Inflammatory macrophage treated with lipopolysaccharide for 1 hour (primary cell): ENCODE measurements at regions not wholly inside any gene's neighbourhood (a gene's known extent, or its start where the extent isn't known, plus 50 kb on each side); places are given as distances from the start of the nearest gene placed in this dataset.
"Not testable (repeated sequence)": the region's sequence is repeated elsewhere in the genome, so short reads cannot be mapped to it uniquely, and the experiment has no call there.

Experiments
- DNase-seq, 2 donors: peaks; one replicate each; pipeline ENCODE4 v3.0.0-alpha.2; 2020 to 2022

DNA sequence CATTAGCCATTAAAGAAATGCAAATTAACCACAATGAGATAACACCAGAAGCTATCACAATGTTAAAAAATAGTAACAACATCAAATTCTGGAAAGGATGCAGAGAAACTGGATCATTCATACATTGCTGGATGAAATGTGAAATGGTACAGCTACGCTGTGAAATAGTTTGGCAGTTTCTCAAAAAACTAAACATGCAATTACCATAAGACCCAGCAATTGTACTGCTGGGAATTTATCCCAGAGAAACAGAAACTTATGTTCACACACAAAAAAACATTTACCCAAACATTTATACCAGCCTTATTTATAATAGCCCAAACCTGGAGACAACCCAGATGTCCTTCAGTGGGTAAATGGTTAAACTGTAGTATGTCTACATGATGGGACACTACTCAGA, 592.9 kb downstream of the ZNF608 start:
- no peak for DNase-seq

DNA sequence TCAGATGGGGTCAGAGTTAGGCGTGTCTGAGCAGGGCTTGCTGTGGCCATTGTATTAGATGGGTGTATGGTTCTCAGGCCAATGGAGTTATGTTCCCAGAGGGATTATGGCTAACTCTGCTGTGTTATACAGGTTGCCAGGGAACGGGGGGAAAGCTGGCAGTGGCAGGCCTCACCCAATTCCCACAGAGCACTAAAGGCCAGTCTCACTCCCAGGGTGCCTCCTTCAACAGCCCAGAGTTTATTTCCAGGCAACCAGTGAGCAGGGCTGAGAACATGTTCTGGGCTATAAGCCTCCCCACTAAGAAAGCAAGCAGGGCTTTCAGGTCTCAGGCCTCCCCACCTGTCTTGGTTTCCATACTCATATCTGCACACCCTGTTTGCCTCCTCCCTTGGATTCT, 597.9 kb downstream of the ZNF608 start:
- no peak for DNase-seq

DNA sequence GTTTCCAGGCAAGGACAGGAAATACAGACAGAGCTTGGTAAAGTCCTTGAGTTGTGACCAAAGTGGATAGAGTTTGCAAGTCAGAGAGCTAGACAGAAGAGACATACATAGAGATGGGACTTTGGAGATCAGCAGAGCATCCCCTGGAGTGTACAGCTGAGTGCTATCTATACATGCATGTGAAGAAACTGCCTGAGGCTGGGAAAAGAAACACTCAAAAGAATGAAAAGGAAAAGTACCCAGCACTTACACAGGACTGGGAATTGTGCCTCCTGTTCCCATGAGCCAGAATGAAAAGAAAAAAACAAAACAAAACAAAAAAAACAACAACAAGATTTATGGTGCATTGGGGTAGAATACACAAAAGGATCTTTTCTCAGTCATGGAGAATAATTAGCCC, 606.4 kb downstream of the ZNF608 start:
- DNase-seq: no peak

DNA sequence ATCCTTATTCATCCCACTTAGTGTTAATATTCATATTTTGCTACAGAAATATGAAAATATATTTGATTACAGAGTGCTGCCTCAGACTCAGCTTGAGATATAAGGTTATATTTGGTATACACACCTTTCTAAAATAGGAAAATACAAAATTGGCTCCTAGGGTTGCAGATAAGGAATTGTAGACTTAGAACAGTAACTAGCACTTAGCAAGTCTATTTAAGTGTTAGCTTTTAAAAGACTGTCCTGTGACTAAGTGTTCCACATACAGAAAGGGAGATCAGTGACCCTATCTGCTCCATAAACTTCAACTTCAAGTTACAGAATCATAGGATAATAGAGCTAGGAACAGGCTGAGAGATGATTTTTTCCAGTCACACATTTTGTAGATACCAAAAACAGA, 607.0 kb downstream of the ZNF608 start:
- DNase-seq: no peak

DNA sequence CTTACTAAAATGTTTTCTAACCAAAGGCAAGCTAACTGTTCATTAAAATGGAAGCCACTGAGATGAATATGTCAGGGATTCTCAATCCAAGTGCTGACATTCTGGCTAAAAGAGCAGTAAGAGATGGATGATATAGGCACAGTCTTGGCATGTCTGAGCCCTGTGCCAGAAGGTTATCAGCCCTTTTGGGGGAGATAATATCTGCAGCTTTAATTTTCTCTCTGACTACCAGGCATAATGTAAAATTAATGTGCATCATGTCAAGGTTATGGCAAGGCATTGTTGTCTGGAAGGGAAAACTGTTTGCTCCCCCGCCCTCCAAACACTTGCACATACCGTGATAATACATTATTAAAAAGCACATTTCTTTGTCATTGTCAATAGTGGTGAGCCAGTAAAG, 609.8 kb downstream of the ZNF608 start:
- DNase-seq: no peak

DNA sequence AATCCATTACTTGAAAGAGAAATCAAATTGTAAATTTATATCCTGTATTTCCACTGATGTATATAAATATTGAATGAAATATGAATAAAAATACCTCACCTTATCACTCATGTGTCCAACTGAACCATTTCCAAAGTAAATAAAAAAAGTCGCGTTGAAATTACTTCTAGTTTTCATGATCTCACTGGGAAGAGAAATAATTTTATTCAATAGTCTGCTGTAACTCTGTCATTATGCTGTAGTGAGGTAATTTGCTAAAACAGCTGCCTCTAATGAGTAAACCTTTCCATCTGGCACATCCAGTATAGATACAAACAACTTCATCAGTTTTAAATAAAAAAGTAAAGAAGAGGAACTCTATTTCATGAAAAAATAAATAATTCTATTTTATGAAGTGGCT, 611.5 kb downstream of the ZNF608 start:
- no peak for DNase-seq

DNA sequence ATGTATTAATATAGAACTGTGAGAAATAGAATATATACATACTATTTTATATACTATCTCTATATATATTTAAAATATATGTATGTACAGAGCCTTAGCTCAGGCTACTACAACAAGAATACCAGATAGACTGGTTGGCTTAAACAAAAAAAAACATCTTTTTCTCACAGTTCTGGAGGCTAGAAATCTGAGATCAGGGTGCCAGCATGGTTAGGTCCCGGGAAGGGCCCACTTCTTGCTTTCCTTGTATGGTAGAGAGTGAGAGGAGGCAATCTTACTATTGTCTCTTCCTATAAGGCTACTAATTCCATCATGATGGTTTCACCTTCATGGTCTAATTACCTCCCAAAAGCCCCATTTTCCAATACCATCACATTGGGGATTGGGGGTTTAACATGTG, 613.0 kb downstream of the ZNF608 start:
- no peak for DNase-seq

DNA sequence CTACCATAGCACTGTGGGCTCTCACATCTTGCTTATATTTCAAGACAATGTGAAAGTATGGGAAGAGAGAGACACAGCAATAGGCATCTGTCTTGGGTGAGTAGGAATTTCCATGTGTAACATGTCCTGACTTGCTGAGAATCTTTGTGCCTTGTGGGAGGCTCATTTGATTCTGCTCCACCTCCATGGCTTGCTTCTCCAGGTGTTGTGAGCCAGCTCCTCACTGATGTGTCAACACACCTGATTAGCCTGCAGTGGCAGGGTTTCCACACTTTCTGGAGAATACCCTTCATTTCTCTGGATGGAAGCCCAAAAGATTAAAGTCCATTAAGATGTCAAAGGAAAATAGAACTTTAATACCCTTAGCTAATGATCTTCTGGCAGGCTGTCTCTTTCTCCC, 613.6 kb downstream of the ZNF608 start:
- no peak for DNase-seq

DNA sequence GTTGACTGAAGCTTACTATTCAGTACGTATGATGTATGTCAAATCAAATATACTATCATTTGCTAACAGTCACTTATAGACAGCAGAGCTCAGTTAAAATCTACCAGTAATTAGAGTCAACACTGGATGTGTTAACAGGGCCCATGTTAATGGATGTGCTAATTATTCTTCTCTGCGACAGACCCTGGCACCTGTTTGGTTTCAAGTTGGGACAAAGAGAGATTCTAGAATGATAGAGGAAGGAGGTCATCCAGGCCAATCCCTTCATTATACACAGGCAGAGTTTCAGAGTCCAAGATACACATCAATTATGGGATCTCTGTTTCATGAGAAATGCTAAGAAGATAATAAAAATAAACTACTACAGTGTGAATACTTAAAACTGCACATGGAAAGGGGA, 615.0 kb downstream of the ZNF608 start:
- DNase-seq: no peak

DNA sequence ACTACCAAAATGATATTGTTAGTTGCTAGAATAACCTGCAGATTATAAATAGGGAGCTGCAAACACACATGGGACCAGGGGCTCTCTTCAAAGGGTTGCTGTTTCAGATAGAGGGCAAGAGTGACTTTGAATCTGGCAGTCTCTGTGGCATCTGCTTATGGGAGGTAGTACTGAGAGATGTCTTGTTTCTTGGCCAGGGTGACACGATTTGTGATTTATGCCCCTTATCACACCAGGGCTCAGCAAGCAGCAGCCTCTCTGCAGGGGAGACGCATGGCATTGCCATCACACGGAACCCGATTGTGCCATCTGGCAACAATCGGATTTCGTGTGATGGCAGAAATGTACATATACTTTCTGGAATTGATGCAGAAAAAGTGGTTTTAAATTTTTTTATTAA, 615.6 kb downstream of the ZNF608 start:
- DNase-seq: no peak

DNA sequence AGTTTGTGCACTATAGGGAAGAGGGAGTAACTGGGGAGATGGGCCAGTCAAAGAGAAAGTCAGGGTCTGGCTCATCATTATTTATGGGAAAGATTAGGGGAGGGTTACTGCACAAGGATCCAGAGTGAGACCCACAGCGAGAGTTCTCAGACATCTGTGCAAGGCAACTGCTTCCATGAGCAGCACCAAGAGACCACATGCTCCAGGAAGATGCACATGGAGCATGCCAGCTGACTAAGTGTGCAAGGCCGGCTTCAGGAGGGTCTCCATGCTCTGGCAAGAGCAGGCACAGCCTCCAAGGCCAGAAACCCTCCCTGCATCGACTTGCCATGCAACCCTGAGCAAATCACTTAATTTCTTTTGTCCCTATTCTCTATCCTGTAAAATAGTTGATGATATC, 616.9 kb downstream of the CSNK1G3 start:
- DNase-seq: no peak

DNA sequence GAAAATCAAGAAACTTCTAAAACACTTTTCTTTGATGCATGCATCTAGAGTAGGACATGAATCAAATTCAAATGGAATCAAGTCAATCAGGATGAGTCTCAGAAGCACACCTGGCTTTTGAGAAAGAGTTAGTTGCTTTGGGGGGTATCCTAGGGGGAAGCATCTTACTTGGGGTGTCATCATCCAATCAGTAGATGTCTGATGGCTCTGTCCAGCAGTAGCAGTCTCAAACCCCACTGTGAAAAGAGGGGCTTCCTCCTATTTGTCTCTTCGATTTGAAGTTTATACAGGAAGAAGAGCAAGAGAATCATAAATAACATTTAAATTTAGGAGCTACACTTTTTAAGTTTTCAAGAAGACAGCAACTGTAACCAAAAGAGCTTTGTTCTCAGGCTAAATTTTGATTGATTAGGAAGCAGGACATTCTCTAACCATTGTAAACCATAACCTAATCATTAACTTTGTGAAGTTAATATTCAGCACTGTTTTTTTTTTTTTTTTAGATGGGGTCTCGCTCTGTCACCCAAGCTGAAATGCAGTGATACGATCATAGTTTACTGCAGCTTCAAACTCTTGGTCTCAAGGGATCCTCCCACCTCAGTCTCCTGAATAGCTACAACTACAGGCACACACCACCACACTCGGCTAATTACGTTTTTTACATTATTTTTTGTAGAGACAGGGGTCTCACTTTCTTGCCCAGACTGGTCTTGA, 614.7 kb downstream of the CSNK1G3 start:
- DNase-seq: no peak

DNA sequence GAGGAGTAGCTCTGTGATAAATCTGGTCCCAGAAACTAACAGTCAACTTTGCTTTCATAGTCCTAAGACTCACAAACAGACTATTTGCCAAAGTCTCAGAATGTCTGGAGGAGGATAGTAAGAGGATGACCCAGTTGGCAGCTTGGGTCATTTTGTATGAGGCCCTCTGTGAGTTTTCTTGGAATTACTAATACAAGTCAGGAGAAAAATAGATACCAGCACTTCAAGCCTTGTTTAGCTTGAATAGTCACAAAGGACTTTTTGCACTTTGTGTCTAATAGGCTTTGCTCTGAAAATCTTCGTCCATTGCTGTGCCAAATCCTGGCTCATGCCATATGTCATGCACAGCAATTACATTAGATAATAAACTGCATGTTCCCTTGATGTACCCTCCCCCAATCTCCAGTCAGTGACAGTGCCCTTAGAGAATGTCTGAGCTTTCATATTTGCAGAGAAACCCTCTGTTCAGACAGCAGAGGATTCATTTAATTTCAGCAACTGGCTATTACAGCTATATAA, 612.8 kb downstream of the CSNK1G3 start:
- DNase-seq: no peak

DNA sequence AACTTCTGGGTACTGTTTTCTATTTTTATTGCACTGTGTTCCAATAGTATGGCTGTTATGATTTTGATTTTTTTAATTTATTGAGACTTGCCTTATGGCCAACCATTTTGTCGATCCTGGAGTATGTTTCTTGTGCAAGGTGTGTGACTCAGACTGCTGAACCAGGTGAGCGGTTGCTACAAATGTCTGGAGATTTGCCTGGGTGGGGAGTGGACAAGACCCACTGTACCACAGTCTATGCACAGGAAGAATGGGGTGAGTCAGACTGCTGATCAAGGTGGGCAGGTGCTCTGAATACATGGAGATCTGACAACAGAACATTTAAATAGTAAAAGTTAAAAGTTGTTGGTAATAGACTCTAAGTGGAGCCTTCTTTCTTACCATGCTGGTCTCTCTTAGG, 609.2 kb downstream of the CSNK1G3 start:
- DNase-seq: no peak

DNA sequence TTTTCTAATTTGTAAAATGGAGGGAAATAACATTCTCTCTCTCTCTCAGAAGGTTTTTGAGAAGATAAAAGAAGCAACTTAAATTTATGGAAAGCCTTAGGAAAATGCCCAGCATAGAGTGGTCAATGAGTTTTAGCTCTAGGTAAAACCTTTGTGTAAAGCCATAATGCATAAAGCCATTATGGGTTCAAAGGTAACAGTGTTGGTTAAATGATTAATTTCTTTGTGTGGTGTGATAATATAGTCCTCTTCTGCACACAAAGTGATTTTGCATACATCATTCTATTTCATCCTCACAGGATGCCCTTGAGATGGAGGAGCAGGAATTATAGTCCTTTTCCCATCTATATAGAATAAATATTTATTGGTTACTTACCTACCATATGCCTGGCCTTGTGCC, 602.9 kb downstream of the CSNK1G3 start:
- no peak for DNase-seq

DNA sequence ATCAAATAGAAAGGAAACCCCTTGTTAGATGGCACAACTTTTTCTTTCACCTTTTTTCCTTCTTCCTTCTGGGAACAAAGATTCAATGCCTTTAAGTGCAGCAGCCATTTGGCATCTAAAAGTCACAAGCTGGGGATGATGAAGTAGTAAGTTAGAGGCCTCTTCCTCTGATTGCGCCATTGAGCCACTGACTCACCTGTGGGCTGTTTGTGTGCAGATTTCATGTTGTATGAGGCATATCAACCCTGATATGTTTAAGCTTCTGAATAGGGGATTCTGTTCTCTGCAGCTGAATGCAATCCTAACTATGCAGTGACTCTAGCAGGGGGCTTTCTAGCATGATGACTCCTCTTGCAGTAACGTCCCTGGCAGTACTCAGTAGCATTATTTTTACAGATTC, 599.9 kb downstream of the CSNK1G3 start:
- DNase-seq: no peak

DNA sequence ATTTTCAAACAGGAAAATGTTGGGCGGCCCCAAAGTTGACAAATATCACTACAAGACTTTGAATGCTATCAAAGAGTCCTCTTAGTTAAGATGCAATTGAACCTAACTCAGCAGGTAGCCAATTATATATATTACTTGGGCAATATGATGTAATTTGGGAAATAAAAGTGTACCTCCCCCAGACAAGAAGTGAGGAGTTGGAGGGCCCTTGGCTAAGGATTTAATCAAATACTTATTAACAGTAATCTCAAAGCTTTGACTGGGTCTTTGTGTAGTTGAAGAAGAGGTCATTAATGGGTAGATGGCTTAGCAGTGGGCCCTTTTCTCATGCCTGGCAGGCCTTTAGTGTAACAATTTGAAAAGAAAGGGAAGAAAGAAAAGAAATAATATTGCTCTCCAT, 599.0 kb downstream of the CSNK1G3 start:
- DNase-seq: no peak

DNA sequence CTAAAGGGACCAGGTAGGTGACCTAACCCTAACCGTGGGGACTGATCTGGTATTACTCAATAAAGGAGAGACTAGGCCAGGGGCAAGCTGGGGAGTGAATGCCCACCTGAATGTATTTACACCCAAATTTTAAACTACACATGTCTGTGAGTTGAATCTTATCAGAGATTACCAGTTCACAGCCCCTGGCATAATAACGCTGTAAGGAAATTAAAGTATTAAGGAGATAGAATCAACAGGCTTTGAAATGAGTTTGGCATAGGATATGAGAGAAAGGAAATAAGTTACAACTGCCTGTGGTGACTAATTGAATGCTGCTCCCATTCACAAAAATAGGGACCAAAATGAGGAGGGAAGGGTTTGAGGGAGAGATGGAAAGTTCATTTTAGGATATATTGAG, 593.3 kb downstream of the CSNK1G3 start:
- DNase-seq: no peak

DNA sequence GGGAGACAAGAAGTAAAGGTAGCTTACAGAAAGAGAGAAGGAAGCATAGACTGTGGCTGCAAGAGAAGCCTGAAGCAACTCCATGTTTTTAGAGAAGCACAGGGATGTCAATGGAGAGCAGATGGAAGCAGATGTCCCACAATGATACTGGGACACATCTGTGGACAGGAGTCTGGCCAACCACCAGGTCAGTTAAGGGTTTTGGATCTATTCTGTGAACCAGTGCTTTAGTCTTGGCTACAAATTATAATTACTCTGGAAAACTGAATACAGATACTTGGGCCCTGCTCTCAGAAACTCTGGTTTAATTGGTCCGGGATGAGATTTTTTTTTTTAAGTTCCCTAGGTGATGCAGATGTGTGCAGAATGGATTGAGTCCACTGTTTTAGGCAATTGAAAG, 592.8 kb downstream of the CSNK1G3 start:
- DNase-seq: no peak

DNA sequence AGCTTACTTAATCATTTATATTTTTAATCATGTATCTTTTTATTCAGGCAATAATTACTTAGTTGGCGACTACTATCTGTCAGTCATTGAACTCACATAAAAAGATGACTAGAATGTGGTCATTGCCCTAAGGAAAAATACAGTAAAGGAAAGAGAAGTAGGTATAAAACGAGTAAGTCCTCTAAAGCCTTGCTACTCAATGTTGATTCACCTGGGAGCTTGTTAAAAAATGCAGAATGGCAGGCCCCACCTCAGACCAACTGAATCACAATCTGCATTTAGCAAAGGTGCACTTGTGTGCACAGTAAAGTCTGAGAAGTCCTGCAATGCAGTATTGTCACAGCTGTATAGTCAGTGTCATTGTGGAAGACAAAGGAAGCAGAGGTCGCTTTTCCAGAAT, 592.4 kb downstream of the CSNK1G3 start:
- DNase-seq: no peak

DNA sequence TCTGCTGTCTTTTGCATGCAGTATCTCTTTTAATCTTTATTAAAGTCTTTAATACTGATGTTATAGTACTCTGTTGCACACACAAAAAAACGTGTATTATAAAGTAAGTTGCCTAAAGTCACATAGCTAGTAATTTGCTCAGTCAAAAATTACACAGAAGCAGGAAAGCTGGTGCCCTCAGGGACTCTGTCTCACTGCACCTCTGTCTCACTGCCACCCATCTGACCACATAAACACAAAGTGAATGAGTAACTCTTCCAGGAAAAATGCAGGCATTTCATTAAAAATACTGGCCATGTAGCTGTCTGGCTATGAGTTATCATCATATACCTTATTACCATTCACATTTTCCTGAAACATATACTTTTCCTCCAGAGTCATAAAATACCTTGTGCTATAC, 591.7 kb downstream of the CSNK1G3 start:
- DNase-seq: no peak

DNA sequence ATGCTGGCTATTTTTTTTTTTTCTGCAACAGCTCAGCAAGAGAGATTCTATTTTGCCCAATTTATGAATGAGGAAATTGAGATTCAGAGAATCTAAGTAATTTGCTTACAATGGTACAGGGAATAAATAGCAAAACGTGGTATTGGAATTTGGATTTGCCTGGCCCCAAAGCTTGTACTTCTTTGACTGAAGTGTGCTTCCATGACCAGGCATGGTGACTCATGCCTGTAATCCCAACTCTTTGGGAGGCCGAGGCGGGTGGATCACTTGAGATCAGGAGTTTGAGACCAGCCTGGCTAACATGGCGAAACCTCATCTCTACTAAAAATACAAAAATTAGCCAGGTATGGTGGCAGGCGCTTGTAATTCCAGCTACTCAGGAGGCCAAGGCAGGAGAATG, 591.1 kb downstream of the CSNK1G3 start:
- not testable (repeated sequence) for DNase-seq

DNA sequence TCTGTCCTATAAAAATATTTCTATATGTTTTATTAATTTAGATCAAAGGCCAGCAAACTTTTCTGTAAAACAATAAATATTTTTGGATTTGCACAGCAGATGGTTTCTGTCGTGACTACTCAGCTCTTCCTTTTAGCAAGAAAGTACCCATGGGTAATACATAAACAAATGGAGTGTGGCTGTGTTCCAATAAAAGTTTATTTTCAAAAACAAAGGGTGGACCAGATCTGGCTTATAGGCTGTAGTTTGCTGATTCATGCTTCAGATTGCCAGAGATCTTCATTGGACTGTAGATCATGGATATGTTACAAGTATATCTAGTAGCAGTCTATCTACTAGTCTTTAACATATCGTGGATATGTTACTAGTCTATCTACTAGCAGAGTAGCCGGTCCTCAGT, 590.5 kb downstream of the CSNK1G3 start:
- no peak for DNase-seq

DNA sequence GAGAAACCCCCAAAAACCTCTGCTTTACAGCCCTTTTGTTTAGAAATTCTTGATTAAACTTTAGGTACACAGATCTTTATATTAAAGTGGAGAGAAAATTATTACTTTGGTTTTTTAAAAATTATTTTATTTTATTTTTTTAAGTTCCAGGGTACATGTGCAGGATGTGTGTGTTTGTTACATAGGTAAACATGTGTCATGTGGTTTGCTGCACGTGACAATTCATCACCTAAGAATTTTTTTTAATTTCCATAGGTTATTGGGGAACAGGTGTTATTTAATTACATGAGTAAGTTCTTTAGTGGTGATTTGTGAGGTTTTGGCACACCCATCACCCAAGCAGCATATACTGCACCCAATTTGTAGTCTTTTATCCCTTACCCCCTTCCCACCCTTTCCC, 581.7 kb downstream of the CSNK1G3 start:
- DNase-seq: no peak

DNA sequence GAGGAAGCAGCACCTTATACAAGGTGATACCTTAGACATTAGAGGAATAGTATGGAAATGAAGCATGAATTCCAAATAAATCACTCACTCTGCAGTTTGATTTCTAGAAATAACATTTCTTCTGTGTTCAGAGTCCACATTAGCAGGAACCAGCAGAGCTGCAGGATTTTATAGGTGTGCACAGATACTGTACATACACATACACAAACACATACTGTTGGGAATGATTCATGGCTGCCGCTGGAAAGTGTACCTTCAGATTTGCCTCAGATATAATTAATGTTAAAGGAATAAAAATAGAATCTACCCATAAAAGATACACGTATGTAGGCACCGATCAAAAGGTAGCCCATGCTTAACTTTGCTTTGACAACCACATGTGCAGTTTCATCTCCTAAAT, 578.1 kb downstream of the CSNK1G3 start:
- no peak for DNase-seq

DNA sequence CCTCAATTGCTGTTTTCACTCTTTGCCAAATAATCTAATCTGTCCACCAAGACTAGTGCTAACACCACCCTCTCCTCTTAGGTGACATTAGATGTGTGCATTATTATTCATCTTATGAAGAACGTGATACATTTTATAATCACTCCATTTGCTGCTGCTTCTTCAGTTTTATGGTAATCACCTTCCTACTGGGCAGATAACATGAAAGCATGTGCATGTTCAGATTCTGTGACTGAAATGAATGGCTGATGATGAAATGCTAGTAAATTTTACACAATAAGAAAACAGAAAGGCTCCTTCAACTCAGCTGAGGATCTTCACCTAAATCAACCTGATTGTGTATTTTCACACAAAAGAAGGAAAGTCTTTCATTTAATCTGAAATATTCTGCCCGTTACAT, 577.6 kb downstream of the CSNK1G3 start:
- DNase-seq: no peak
